GM10266 (cell line): ENCODE measurements at regions not wholly inside any gene's neighbourhood (a gene's known extent, or its start where the extent isn't known, plus 50 kb on each side); places are given as distances from the start of the nearest gene placed in this dataset.

Source experiments
- DNase-seq: peaks from one replicate; pipeline ENCODE4 v3.0.0; 2012; ENCODE audit errors: extremely low spot score
- CTCF ChIP-seq: IDR thresholded peaks from 2 replicates; pipeline ENCODE4 v1.5.1; 2012; ENCODE audit warnings: mild to moderate bottlenecking, low read depth; ENCODE audit not compliant: control insufficient read depth, insufficient read depth; ENCODE audit errors: missing control alignments

- no peak for DNase-seq
- TF ChIP-seq CTCF, result no peak
Measured at GRCh38 chr6:14701946-14702345, 543.9 kb upstream of the JARID2 start.

GRCh38 chr6:14702678-14703077 lies 543.2 kb upstream of the JARID2 start:
- no peak for DNase-seq
- no peak for TF ChIP-seq CTCF

- no peak for DNase-seq
- TF ChIP-seq CTCF, result no peak
Measured at GRCh38 chr6:14703586-14703985, 542.3 kb upstream of the JARID2 start.

- no peak for TF ChIP-seq CTCF
- DNase-seq, result no peak
Measured at GRCh38 chr6:14704383-14705271, 541.2 kb upstream of the JARID2 start.

GRCh38 chr6:14705841-14706377 lies 540.0 kb upstream of the JARID2 start:
- no peak for TF ChIP-seq CTCF
- DNase-seq, result no peak

GRCh38 chr6:14706378-14706929 lies 539.4 kb upstream of the JARID2 start:
- TF ChIP-seq CTCF, result no peak
- DNase-seq, result no peak

GRCh38 chr6:14707276-14707675 lies 538.6 kb upstream of the JARID2 start:
- DNase-seq, result no peak
- TF ChIP-seq CTCF, result no peak
